22Rv1 (cell line): ENCODE measurements at regions not wholly inside any gene's neighbourhood (a gene's known extent, or its start where the extent isn't known, plus 50 kb on each side); places are given as distances from the start of the nearest gene placed in this dataset.

ENCODE experiments used
- H3K27ac ChIP-seq: fragments of 450-650 bp; 2 replicates; pipeline ENCODE4 v1.5.1; 2017
- ZFX ChIP-seq: fragments of 450-650 bp; IDR thresholded peaks from 2 replicates; pipeline ENCODE4 v1.6.1; 2017; ENCODE audit warnings: antibody characterized with exemption, borderline replicate concordance
- TF ChIP-seq, protein P1 (sequence below): fragments of 450-650 bp; IDR thresholded peaks from 2 replicates; pipeline ENCODE4 v1.5.1; 2017; ENCODE audit warnings: mild to moderate bottlenecking

DNA sequence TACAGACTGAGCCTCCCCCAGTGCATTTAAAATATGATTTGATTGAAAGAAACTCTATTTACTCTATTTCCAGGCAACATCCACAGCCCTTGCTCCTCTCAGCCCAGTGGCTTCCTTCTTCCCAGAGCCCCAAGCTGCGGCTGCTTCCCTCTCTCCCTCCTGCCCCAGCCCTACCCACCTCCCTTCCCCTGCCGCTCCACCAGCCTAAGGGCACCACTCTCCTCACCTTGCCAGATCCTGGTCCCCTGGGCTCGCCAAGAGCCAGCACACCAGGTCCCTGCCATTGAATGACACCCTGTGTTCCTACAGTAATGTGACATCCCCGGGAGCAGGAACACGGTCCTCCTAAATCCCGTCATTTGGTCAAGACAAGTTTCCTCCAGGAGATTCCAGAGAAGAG lies 236.0 kb downstream of the RBFOX3 start:
- TF ChIP-seq, protein P1, sequence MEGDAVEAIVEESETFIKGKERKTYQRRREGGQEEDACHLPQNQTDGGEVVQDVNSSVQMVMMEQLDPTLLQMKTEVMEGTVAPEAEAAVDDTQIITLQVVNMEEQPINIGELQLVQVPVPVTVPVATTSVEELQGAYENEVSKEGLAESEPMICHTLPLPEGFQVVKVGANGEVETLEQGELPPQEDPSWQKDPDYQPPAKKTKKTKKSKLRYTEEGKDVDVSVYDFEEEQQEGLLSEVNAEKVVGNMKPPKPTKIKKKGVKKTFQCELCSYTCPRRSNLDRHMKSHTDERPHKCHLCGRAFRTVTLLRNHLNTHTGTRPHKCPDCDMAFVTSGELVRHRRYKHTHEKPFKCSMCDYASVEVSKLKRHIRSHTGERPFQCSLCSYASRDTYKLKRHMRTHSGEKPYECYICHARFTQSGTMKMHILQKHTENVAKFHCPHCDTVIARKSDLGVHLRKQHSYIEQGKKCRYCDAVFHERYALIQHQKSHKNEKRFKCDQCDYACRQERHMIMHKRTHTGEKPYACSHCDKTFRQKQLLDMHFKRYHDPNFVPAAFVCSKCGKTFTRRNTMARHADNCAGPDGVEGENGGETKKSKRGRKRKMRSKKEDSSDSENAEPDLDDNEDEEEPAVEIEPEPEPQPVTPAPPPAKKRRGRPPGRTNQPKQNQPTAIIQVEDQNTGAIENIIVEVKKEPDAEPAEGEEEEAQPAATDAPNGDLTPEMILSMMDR: no peak
- TF ChIP-seq ZFX: no peak
- H3K27ac ChIP-seq: no peak overlapping the region

DNA sequence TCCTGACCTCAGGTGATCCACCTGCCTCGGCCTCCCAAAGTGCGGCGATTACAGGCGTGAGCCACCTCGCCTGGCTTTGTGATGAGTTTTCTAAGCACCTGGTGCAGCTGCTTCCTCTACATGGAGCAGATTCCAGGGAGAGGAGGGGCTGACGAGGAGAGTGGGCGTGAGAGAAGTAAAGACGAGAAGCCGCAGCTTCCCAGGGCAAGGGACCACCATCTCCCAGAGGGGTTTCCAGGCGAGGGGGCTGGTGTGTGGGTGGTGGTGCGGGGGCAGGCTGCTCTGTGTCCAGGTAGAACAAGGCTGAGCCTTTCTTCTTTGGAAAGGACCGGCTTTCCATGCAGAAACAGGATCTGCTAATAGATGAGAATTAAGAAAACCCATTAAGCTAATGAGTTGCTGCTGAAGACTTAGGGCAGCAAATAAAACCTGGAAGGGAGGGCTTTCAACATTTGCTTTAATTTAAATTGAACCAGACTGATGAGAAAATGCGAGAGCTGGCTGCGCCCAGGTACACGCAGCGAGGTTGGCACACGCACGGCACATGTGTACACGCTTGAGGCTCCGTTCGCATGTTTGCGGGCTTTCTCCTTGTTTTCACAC lies 236.7 kb downstream of the RBFOX3 start:
- no peak overlapping the region for H3K27ac ChIP-seq
- TF ChIP-seq, protein P1: no peak
- no peak for TF ChIP-seq ZFX

DNA sequence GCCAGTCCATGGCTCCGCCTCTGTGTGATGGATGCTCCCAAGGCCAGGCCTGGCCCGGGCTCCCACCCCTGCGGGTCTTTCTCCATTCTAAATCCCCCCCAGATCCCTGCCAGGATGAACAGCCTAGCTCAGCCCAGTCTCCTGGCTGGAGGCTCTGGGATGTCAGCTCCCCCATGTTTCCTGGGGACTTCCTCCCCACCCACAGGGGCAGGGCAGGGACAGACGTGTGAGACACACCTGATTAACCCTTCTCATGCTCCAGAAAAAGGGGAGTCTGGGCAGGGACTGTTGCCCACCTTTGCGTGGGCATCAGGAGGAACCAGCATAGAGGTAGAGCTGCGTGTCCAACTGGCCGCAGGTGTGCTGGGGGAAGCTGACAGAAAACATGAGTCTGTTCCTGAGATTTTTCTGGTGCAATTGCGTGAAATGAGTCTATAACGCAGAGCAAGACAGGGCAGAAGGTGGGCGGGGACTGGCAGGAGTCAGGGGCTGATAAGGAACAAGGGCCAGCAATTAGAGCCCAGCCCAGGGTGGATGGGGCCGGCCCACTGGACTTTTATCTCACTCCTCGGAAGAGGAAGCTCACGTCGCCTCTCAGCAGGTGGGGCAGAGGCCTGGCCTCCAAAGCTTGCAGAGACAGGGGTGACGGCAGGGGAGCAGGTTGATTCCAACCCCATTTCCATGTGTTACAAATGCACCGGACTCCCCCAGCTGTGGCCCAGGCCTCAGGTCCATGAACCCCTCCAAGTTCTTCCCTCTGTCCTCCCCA lies 238.2 kb downstream of the RBFOX3 start:
- no peak overlapping the region for H3K27ac ChIP-seq
- TF ChIP-seq ZFX: no peak
- TF ChIP-seq, protein P1: no peak

DNA sequence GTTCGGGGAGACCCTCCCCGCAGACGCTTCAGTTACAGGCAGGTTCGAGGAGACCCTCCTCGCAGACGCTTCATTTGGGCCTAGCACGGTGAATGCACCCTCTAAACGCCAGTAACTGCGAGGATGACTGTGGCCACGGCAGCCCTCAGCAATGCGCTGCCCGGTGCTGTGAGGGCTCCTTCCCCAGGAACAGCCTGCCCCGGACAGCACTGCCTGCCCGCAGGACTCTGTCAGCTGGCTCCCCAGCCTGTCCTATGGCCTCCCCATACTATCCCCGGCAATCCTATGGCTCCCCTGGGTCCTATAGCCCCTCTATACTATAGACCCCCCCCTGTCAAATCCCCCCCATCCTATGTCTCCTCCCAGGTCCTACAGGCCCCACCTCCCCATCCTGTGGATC lies 238.9 kb downstream of the RBFOX3 start:
- TF ChIP-seq ZFX: no peak
- TF ChIP-seq, protein P1: no peak
- H3K27ac ChIP-seq: no peak overlapping the region

DNA sequence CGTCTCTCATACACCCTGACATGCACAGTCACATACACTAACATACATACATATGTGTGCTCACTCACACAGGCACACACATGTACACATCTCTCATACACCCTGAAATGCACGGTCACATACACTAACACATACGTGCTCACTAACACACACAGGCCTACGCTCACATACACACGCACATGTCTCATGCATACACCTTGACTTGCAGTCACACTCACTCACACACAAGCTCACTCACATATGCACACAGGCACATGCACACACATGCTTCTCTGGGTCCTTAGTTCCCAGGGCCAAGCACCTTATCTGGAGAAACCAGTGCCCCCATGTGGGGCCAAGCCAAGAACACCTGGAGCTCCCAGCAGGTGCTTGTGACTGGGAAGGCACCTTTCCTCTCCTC lies 240.3 kb downstream of the RBFOX3 start:
- no peak overlapping the region for H3K27ac ChIP-seq
- TF ChIP-seq, protein P1: no peak

DNA sequence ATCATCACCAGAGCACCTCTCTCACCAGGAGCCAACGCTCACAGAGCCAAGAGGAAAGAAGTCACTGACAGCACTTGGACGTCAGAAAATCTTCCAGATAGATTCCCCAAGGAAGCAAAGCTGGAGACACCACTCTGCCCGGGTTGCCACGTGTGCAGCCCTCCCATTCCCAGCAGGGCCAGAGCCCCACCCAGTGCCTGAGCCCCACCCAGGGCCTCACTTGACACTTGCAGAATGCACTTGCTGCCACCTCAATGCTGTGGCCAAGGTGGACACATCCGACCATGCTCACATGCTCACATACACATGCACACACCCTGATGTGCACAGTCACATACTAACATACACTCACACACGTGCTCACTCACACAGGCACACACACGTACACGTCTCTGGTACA lies 240.7 kb downstream of the RBFOX3 start:
- no peak for TF ChIP-seq ZFX
- TF ChIP-seq, protein P1: no peak
- no peak overlapping the region for H3K27ac ChIP-seq

DNA sequence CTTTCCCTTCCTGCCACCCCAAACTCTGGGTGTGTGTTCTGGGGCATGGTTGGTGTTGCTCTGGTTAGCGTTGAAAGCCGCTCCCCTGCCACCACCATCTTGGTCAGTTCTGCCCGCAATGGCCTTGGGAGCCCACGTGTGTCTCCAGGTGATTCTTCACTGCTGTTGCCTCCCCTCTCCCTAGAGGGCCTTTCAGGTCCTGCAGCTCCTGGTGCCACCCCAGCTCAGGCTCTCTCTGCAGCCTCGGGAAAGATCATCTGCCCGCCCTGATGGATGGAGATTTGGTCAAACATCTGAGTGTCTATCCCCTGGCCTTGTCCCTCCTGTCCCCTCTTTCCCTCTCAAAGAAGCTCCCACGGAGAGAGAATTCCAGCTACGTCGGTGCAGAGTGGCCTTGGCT lies 241.3 kb downstream of the RBFOX3 start:
- TF ChIP-seq, protein P1: no peak
- no peak for TF ChIP-seq ZFX
- no peak overlapping the region for H3K27ac ChIP-seq
